IMR-90 (cell line): ENCODE measurements at regions not wholly inside any gene's neighbourhood (a gene's known extent, or its start where the extent isn't known, plus 50 kb on each side); places are given as distances from the start of the nearest gene placed in this dataset.

Experiments used
- BHLHE40 ChIP-seq: fragments of 150-350 bp; IDR thresholded peaks from 2 replicates; pipeline ENCODE4 v1.6.1; 2016; ENCODE audit warnings: mild to moderate bottlenecking, low read depth, low read length
- CTCF ChIP-seq: conservative IDR thresholded peaks from 2 replicates; pipeline ENCODE4 v1.5.1; 2012; ENCODE audit warnings: mild to moderate bottlenecking, low read depth, low read length, improper control_type of control experiment

- TF ChIP-seq CTCF (no peak), BHLHE40 (no peak)
Measured at GRCh38 chr6:144394210-144394609, 109.1 kb downstream of the UTRN start.
